IMR-90 (cell line): ENCODE measurements at regions not wholly inside any gene's neighbourhood (a gene's known extent, or its start where the extent isn't known, plus 50 kb on each side); places are given as distances from the start of the nearest gene placed in this dataset.

Source experiments
- BHLHE40 ChIP-seq: fragments of 150-350 bp; IDR thresholded peaks from 2 replicates; pipeline ENCODE4 v1.6.1; 2016; ENCODE audit warnings: mild to moderate bottlenecking, low read depth, low read length
- CTCF ChIP-seq: conservative IDR thresholded peaks from 2 replicates; pipeline ENCODE4 v1.5.1; 2012; ENCODE audit warnings: mild to moderate bottlenecking, low read depth, low read length, improper control_type of control experiment
- FOS ChIP-seq: fragments of 150-350 bp; IDR thresholded peaks from 2 replicates; pipeline ENCODE4 v1.6.1; 2016; ENCODE audit warnings: low read depth, low read length
- MXI1 ChIP-seq: IDR thresholded peaks from 2 replicates; pipeline ENCODE4 v1.6.1; 2012; ENCODE audit warnings: low read depth, mild to moderate bottlenecking, low read length, moderate library complexity, borderline replicate concordance
- POLR2A ChIP-seq: IDR thresholded peaks from 2 replicates; pipeline ENCODE4 v1.6.1; 2012; ENCODE audit warnings: mild to moderate bottlenecking, low read depth, low read length
- SMC3 ChIP-seq: fragments of 150-350 bp; IDR thresholded peaks from 2 replicates; pipeline ENCODE4 v1.6.1; 2016; ENCODE audit warnings: low read depth, mild to moderate bottlenecking, antibody characterized with exemption, low read length, moderate library complexity

- TF ChIP-seq CTCF (no peak), FOS (no peak), BHLHE40 (no peak), POLR2A (no peak), MXI1 (no peak), SMC3 (no peak)
Observed at GRCh38 chr3:130839813-130840212, 54.1 kb upstream of the ATP2C1 start.
